Fibroblast of peridontal ligament (primary cell): ENCODE measurements at regions not wholly inside any gene's neighbourhood (a gene's known extent, or its start where the extent isn't known, plus 50 kb on each side); places are given as distances from the start of the nearest gene placed in this dataset.

Experiments used
- DNase-seq: peaks from one replicate; pipeline ENCODE4 v3.0.0-alpha.2; 2010; ENCODE audit errors: extremely low read depth

GRCh38 chr12:23185346-23185745 lies 560.4 kb downstream of the ETNK1 start:
- no peak for DNase-seq

DNA sequence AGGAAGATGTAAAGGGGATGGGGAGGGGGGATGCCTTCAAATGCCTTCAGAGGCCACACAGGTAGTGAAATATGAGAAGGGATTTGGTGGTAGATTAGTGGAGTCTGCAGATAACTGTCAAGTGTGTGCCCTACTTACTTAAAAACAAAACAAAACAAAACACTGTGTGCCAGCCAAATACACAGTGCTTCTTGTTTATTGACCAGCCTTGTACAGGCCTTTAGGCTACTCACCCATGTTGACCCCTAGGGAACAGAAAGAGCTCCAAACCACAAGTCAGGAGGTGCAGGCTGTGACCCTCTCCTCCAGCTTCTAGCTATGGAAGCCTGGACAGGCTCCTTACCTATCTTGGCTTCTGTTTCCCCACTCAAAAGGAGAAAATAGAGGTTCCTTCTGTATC lies 562.0 kb downstream of the ETNK1 start:
- no peak for DNase-seq

- DNase-seq = no peak
Measured at GRCh38 chr12:23193552-23193951, 568.6 kb downstream of the ETNK1 start.

- peak; percentile 9 for DNase-seq
Measured at GRCh38 chr12:23197266-23197665, 572.3 kb downstream of the ETNK1 start.

GRCh38 chr12:23202728-23203127 lies 577.8 kb downstream of the ETNK1 start:
- DNase-seq = no peak

GRCh38 chr12:23204933-23205778 lies 580.2 kb downstream of the ETNK1 start:
- peak; percentile 81 for DNase-seq

- DNase-seq = no peak
Measured at GRCh38 chr12:23209793-23210192, 584.8 kb downstream of the ETNK1 start.

- DNase-seq = no peak
Measured at GRCh38 chr12:23210573-23210972, 585.6 kb downstream of the ETNK1 start.

GRCh38 chr12:23211384-23212320 lies 586.7 kb downstream of the ETNK1 start:
- DNase-seq = no peak

- DNase-seq = no peak
Measured at GRCh38 chr12:23217158-23217557, 592.2 kb downstream of the ETNK1 start.

GRCh38 chr12:23217667-23218066 lies 592.7 kb downstream of the ETNK1 start:
- no peak for DNase-seq

- DNase-seq = peak; percentile 2
Measured at GRCh38 chr12:23221066-23221465, 596.1 kb downstream of the ETNK1 start.

GRCh38 chr12:23221926-23222325 lies 597.0 kb downstream of the ETNK1 start:
- no peak for DNase-seq

DNA sequence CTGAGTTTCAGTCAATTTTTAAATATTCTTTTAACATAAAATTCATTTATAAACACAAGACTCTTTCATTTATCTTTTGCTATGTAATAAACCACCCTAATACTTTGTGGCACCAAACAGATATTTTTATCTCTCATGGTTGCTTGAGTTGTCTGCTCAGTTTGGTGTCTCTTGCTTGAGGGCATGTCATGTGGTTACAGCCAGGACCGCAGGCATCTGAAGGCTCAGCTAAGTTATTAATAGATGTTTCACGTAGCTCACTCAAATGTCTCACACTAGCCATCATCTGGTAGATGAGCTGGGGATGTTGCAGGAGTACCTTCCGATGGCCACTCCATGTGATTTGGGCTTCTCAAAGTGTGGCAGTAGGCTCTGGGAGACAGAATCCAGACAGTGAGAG lies 597.8 kb downstream of the ETNK1 start:
- DNase-seq = no peak

GRCh38 chr12:23228101-23228500 lies 603.1 kb downstream of the ETNK1 start:
- DNase-seq = no peak

- no peak for DNase-seq
Measured at GRCh38 chr12:23230899-23231298, 605.9 kb downstream of the ETNK1 start.

GRCh38 chr12:23236066-23236780 lies 611.3 kb downstream of the ETNK1 start:
- no peak for DNase-seq

DNA sequence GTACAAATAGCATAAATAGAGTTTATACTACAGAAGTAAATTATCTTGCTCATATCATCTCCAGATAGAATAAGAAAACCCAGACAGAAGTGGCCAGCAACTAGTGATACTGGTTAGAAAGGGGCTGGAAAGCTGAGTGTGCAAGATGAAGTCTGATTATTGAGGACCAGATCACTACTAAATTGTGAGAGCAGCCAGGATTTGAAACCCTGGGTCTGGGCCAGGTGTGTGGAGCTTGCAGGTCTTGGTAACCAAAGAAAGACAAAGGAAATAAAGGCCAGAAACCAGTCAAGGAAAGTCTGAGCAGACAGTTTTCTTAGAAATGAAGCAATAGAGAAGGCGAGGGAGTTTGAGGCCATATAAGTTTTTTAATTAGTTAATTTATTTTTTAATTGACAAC lies 611.8 kb downstream of the ETNK1 start:
- DNase-seq = no peak

DNA sequence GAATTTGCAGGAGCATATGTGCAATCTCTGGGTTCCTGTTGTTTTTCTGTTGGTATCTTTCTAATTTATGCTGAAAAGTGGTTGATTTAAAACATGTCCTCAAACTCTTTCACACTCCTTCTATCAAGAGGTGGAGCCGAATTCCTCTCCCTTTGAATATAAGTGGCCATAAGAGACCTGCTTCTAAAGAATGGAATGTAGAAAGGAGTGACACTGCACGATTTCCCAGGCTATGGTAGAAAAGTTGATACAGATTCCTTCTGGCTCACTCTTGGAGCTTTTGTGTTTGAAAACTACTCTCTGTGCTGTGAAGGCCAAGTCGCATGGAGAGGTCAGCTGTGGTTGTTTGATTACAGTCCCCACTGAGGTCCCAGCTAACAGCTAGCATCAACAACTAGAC lies 613.2 kb downstream of the ETNK1 start:
- no peak for DNase-seq

- DNase-seq = no peak
Measured at GRCh38 chr12:23238957-23239356, 614.0 kb downstream of the ETNK1 start.

GRCh38 chr12:23245186-23245585 lies 620.2 kb downstream of the ETNK1 start:
- no peak for DNase-seq

- no peak for DNase-seq
Measured at GRCh38 chr12:23253191-23253590, 628.2 kb downstream of the ETNK1 start.
